ENCODE measurements at regions not wholly inside any gene's neighbourhood (a gene's known extent, or its start where the extent isn't known, plus 50 kb on each side); places are given as distances from the start of the nearest gene placed in this dataset.
"Not testable (repeated sequence)": the region's sequence is repeated elsewhere in the genome, so short reads cannot be mapped to it uniquely, and the experiment has no call there.

DNA sequence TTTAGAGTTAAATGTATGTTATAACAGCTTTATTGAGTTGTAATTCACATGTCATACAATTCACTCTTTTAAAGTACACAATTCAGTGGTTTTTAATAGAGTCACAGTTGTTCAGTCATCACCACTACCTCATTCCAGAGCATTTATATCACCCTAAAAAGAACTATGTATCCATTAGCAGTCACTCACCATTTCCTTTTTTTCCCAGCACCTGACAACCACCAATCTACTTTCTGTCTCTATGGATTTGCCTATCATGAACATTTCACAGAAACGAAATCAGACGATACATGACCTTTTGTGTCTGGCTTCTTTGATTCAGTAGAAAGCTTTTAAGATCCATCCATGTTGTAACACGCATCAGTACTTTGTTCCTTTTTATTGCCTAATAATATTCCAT, 52.9 kb upstream of the FRAS1 start:
- peak; percentile 1 for DNase-seq

DNA sequence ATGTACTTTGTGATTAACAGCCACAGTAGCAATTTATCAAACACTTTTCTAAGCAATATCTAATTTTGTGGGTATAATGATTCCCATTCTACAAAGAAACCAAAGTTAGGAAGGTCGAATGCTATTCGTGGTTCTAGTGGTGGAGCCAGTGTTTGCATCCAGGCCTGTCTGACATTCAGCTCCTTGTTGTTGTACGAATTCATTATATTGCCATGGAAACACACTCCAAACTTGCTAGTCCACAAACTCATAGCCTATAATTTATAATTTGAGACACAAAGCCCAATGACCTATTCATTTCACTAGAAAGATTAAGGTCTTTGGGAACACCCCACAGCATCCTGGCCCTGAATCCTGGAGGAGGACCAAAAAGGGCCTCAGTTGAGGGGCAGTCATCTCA, 52.0 kb upstream of the FRAS1 start:
- no peak for DNase-seq

DNA sequence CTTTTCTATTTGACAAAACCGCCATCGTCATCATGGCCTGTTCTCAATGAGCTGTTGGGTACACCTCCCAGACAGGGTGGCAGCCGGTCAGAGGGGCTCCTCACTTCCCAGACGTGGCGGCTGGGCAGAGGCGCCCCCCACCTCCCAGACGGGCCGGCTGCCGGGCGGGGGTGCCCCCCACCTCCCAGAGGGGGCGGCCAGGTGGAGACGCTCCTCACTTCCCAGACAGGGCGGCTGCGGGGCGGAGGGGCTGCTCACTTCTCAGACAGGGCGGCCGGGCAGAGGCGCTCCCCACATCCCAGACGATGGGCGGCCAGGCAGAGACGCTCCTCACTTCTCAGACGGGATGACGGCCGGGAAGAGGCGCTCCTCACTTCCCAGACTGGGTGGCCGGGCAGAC, 50.1 kb upstream of the FRAS1 start:
- DNase-seq, result not testable (repeated sequence)

Measured in HCEC 1CT (cell line).